C4-2B (cell line): ENCODE measurements at regions not wholly inside any gene's neighbourhood (a gene's known extent, or its start where the extent isn't known, plus 50 kb on each side); places are given as distances from the start of the nearest gene placed in this dataset.

Experiments used
- H3K27ac ChIP-seq: fragments of 450-650 bp; 2 replicates; pipeline ENCODE4 v1.5.1; 2017
- ZFX ChIP-seq: fragments of 450-650 bp; IDR thresholded peaks from 2 replicates; pipeline ENCODE4 v1.6.1; 2017
- TF ChIP-seq, protein P1 (sequence below): fragments of 450-650 bp; conservative IDR thresholded peaks from 2 replicates; pipeline ENCODE4 v1.5.1; 2017; ENCODE audit warnings: mild to moderate bottlenecking

DNA sequence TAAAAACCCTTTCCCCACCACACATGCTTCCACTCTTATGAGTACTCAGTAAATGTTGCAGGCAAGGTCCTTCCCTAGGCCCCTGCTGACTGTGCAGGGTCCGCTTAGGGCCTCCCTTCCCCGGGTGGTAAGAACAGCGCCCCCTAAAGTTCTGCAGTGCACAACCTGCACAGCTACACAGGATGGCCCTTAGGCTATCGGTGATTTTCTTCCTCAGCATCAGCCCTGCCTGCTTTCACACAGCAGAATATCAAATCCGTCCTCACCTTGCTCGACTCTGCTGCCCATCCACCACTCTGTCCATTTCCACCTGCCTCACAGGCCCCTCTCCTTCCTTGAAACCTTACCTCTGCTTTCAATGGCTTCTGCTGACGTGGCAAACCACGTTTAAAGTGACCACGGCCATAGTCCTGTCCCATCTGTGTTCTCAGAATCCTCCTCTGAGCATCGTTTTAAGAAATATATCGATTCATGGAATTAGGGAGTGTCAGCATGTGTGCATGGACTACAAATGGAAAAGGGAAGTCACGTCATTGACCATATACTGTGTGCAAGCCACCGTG is 51.4 kb upstream of the TMEM132E start:
- no peak overlapping the region for H3K27ac ChIP-seq
- TF ChIP-seq ZFX: no peak
- TF ChIP-seq, protein P1, sequence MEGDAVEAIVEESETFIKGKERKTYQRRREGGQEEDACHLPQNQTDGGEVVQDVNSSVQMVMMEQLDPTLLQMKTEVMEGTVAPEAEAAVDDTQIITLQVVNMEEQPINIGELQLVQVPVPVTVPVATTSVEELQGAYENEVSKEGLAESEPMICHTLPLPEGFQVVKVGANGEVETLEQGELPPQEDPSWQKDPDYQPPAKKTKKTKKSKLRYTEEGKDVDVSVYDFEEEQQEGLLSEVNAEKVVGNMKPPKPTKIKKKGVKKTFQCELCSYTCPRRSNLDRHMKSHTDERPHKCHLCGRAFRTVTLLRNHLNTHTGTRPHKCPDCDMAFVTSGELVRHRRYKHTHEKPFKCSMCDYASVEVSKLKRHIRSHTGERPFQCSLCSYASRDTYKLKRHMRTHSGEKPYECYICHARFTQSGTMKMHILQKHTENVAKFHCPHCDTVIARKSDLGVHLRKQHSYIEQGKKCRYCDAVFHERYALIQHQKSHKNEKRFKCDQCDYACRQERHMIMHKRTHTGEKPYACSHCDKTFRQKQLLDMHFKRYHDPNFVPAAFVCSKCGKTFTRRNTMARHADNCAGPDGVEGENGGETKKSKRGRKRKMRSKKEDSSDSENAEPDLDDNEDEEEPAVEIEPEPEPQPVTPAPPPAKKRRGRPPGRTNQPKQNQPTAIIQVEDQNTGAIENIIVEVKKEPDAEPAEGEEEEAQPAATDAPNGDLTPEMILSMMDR: peak; percentile 22

DNA sequence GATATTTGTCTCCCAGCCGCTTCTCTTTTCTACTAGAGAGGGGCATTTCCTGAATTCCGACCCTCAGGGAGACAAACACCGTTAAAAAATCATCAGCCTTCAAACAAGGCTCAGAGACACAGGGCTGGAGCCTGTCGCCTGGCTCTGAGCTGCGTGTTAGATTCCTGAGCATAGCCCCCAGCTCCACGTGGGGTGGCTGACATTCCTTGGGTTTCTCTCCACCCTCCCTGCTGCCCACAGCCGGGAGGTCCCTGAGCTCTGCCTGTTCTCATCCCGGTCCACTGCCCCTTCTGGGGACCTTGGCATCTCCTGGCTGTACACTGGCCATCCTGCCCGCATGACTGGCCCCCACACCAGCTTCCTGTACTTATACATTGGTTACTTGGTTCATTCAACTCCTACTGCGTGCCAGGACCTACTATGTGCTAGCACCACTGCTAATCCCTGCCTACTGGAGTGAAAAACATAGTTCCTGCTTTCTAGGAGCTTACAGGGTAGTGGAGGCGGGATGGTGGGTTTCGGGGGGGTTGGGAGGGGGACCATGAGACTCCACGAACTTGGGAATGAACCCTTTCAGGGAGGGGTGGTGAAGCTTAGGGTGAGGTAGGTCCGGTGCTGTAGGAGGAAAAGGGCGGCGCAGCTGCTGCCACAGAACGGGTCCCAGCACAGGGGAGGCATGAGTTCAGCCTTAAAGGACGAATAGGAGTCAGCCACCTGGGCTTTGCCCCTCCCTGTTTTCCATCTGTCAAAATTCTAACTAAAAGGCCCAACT is 52.1 kb upstream of the TMEM132E start:
- no peak overlapping the region for H3K27ac ChIP-seq

DNA sequence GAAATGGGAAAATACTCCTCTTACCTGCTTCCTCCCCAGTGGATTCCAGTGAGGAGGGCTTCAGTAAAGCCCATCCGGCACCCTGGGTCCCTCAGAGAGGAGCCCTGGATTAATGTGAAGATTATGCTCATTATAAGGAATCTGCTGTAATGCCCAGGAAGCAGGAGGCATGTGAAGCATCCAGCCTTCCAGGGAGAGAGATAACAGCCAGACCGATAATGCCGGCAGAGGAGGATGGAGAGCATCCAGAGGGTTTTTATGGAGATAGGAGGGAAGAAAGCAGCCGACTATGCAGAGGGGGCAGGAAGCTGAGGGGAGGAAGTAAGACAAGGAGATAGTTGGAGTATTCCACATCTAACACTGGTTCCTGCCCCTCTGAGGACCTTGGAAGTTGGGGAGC is 53.7 kb upstream of the TMEM132E start:
- no peak overlapping the region for H3K27ac ChIP-seq
- TF ChIP-seq, protein P1: no peak
- TF ChIP-seq ZFX: no peak

More for the DNA sequence above, 52.1 kb upstream of the TMEM132E start:
- TF ChIP-seq ZFX: no peak
- TF ChIP-seq, protein P1: no peak

DNA sequence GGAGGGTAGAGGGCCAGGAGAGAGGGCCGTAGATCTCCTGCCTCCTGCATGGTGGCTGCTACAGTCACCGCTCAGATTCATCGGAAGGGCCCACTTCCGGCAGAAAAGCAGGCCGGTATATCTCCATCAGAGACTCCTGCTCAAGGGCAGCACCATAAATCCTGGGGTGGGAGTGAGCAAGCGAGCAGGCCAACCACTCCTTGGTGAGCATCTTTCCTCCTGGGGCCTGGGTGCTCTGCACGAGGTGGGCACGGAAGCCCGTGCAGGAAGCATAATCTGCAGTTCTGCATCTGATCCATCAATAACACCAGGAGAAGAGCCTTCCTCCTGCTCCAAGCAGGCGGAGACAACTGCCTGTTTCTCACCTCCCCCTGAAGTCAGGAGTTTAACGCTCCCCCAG is 57.4 kb upstream of the TMEM132E start:
- no peak overlapping the region for H3K27ac ChIP-seq
- TF ChIP-seq, protein P1: no peak
- TF ChIP-seq ZFX: no peak

DNA sequence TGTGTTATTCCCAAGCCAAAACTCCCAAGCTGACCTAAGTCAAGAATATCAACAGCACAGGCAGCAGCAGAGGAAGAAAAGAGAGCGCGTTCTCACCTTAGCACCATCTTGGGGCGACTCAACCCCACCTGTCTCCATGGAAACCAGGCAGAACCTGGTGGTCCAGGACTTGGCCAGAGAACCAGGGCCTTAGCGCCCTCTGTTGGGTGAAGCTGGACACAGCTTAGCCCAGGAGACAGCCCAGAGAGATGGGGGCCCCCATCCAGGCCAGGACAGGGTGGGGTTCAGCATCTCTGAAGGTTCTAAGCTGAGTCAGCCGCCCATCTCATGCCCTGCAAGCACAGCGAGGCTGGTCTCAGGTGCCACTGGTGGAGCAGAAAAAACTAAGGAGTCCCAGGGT is 60.1 kb upstream of the TMEM132E start:
- TF ChIP-seq ZFX: no peak
- TF ChIP-seq, protein P1: peak; percentile 59

DNA sequence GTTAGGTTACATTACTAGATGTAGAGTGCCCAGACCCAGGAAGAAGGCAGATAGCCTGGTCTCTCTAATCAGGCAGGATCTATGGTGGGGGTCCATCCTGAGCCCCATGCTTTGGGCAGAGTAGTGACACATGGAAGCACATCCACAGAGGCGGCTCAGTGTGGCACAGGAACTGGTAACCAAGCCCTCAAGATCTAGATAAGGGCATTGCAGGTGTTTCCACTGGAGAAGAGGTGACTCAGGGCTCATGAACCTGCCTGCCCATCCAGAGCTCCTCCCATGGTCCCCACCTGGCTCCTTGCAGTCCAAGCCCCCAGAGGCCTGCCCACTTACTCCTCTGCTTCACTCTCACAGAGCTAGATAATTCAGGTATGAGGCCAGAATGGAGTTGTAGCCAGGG is 62.0 kb upstream of the TMEM132E start:
- TF ChIP-seq, protein P1: no peak
- TF ChIP-seq ZFX: no peak

More for the DNA sequence above, 60.1 kb upstream of the TMEM132E start:
- H3K27ac ChIP-seq: no peak overlapping the region

DNA sequence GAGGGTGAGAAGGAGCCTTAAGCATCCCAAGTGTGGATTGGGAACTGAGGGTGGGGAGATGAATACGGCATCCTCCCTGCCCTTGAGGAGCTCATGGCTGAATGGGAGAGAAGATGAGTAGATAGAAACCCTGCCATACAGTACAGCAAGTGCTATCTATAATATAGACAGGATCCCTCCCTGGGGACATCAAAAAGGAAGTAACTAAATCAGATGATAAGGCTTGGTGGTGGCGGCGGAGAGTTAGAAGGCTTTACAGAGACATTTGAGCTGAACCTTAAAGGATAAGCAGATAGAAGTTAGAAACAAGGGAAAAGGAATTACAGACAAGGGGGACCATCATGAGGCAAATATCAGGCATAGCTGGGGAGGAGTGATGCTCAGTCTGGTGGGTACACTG is 67.5 kb upstream of the TMEM132E start:
- no peak overlapping the region for H3K27ac ChIP-seq
- TF ChIP-seq, protein P1: no peak
- no peak for TF ChIP-seq ZFX

More for the DNA sequence above, 62.0 kb upstream of the TMEM132E start:
- no peak overlapping the region for H3K27ac ChIP-seq
